ENCODE measurements at regions not wholly inside any gene's neighbourhood (a gene's known extent, or its start where the extent isn't known, plus 50 kb on each side); places are given as distances from the start of the nearest gene placed in this dataset.

DNA sequence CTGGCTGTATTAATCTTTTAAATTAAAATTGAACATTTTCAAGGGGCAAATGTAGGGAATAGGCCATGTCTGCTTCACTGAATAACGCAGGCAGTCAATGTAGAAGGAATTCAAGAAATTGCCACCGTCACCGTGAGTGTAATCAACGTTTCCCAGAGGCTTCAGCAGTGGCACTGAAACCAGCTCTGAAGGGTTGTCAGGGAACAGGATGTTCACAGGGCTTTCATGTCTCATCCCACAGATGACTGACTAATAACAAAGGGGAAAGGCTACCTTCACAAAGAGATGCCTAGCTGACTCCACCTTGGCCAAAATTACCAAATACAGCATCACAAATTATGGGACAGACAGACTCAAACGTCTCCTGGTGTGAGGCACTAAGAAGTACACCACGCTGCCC lies 70.4 kb upstream of the SIMC1 start:
- H3K27me3 ChIP-seq: peaks cover 69% of the 10 kb centered on the region
- H3K4me1 ChIP-seq (ENCODE audit: control insufficient read depth in 1 of 2, insufficient read depth in 1 of 2, low read depth in 1 of 2, low read length in 1 of 2): no peaks in the 10 kb centered on the region
- no peak overlapping the region for H3K4me3 ChIP-seq (ENCODE audit: low read depth in 1 of 2, low read length in 1 of 2)
- H3K36me3 ChIP-seq: no peaks in the 10 kb centered on the region
- TF ChIP-seq, protein P1, sequence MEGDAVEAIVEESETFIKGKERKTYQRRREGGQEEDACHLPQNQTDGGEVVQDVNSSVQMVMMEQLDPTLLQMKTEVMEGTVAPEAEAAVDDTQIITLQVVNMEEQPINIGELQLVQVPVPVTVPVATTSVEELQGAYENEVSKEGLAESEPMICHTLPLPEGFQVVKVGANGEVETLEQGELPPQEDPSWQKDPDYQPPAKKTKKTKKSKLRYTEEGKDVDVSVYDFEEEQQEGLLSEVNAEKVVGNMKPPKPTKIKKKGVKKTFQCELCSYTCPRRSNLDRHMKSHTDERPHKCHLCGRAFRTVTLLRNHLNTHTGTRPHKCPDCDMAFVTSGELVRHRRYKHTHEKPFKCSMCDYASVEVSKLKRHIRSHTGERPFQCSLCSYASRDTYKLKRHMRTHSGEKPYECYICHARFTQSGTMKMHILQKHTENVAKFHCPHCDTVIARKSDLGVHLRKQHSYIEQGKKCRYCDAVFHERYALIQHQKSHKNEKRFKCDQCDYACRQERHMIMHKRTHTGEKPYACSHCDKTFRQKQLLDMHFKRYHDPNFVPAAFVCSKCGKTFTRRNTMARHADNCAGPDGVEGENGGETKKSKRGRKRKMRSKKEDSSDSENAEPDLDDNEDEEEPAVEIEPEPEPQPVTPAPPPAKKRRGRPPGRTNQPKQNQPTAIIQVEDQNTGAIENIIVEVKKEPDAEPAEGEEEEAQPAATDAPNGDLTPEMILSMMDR (IDR thresholded peaks at IDR 0.05): no peak
- no peaks in the 10 kb centered on the region for H3K9me3 ChIP-seq
- no peak overlapping the region for H3K27ac ChIP-seq

DNA sequence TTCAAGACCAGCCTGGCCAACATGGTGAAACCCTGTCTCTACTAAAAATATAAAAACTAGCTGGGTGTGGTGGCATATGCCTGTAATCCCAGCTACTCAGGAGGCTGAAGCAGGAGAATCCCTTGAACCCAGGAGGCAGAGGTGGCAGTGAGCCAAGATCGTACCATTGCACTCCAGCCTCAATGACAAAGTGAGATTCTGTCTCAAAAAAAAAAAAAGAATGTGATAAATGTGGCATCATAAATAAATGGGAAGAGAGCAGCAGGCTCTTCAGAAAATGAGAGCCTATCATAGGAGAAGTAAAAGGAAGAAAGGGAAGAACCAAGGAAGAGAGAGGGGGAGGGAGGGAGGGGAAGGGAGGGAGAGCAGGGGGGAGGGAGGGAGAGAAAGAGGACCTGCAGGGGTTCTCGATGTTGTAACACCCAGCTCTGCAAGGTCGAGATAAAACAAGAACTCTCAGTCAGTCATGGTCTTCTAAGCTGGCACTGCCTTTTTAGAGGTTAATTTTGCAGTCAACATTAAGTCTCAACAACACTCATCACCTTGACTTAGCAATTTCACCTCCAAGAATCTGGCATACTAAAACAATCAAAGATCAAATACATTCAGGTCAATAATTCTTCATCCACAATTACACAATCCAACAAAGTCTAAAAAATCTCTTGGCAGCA lies 68.7 kb upstream of the SIMC1 start:
- TF ChIP-seq, protein P1 (IDR thresholded peaks at IDR 0.05): no peak
- H3K4me3 ChIP-seq (ENCODE audit: low read depth in 1 of 2, low read length in 1 of 2): no peak overlapping the region
- H3K36me3 ChIP-seq: no peaks in the 10 kb centered on the region
- H3K4me1 ChIP-seq (ENCODE audit: control insufficient read depth in 1 of 2, insufficient read depth in 1 of 2, low read depth in 1 of 2, low read length in 1 of 2): no peaks in the 10 kb centered on the region
- no peaks in the 10 kb centered on the region for H3K9me3 ChIP-seq
- H3K27ac ChIP-seq: no peak overlapping the region
- peaks cover 53% of the 10 kb centered on the region for H3K27me3 ChIP-seq

DNA sequence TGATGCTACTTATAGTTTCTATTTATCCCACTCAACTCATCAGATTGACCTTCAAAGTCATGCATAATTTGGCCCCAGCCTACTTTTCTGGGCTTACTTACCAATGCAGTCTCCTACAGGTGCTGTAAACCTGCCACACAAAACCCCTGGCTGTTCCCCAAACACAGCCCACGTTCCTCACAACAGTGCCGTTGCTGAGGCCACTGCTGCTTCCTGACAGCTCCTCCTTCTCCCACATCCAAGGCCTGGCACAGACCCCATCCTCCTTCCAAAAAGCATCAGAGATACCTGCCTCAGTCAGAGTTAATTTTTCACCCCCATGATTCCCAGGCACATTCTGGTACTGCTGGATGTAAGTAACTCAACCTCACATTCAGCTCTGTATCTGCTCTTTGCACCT lies 68.1 kb upstream of the SIMC1 start:
- no peaks in the 10 kb centered on the region for H3K9me3 ChIP-seq
- H3K36me3 ChIP-seq: no peaks in the 10 kb centered on the region
- H3K4me1 ChIP-seq (ENCODE audit: control insufficient read depth in 1 of 2, insufficient read depth in 1 of 2, low read depth in 1 of 2, low read length in 1 of 2): no peaks in the 10 kb centered on the region
- no peak overlapping the region for H3K4me3 ChIP-seq (ENCODE audit: low read depth in 1 of 2, low read length in 1 of 2)
- H3K27me3 ChIP-seq: peaks cover 50% of the 10 kb centered on the region
- TF ChIP-seq, protein P1 (IDR thresholded peaks at IDR 0.05): no peak
- no peak overlapping the region for H3K27ac ChIP-seq

DNA sequence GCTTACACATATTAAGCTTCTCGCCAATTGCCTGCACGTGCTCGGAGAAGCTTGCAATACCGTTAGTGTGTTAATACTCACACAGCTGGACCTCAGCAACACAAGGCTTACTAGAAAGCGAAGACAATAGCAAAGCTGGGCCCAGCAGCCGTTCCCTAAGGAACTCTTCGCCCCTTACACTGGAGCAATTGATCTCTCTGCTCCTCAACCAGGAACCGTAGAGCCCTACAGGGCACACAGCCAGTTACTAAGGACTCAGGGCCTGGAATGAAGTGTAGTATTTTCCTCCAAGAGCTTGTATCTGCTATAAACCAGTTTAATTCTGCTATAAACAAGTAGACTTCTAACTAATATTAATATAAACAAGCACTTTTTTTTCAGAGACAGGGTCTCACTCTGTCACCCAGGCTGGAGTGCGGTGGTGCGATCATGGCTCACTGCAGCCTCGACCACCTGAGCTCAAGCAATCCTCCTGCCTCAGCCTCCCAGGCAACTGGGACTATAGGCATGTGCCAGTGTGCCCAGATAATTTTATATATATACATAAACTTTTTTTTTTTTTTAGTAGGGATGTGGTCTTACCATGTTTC lies 67.0 kb upstream of the SIMC1 start:
- Histone ChIP-seq H3K27ac (no peak overlapping the region), H3K4me3 (ENCODE audit: low read depth in 1 of 2, low read length in 1 of 2) (no peak overlapping the region), H3K9me3 (no peaks in the 10 kb centered on the region), H3K36me3 (no peaks in the 10 kb centered on the region), H3K4me1 (ENCODE audit: control insufficient read depth in 1 of 2, insufficient read depth in 1 of 2, low read depth in 1 of 2, low read length in 1 of 2) (no peaks in the 10 kb centered on the region), H3K27me3 (peaks cover 48% of the 10 kb centered on the region)
- TF ChIP-seq, protein P1 (IDR thresholded peaks at IDR 0.05): no peak

DNA sequence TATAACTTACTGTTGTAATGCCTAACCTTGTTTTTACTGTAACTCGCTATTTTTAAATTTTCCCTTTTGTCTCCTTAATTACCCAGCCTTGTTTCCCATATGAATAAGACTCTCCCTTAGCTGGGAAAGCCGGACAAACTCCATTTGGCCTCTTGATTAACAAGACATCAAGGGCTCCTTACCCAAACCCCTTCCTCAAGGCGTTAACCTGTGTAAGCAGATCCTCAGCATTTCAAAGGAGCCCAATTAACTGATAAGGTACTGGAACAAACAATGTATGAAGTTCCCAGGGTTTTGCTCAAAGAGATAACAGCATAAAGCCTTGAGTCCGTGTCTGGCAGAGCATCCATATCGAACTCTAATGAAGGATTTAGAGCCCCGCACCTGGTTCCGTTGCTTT lies 66.0 kb upstream of the SIMC1 start:
- H3K4me1 ChIP-seq (ENCODE audit: control insufficient read depth in 1 of 2, insufficient read depth in 1 of 2, low read depth in 1 of 2, low read length in 1 of 2): no peaks in the 10 kb centered on the region
- TF ChIP-seq, protein P1 (IDR thresholded peaks at IDR 0.05): no peak

More for the DNA sequence above, 66.0 kb upstream of the SIMC1 start:
- Histone ChIP-seq H3K4me3 (ENCODE audit: low read depth in 1 of 2, low read length in 1 of 2) (no peak overlapping the region), H3K27ac (no peak overlapping the region), H3K36me3 (no peaks in the 10 kb centered on the region), H3K9me3 (no peaks in the 10 kb centered on the region), H3K27me3 (peaks cover 44% of the 10 kb centered on the region)

Data from neutrophil (primary cell).